NCI-H1694 treated with DMSO at 0.1 percent for 48 hours (cell line): ENCODE measurements at regions not wholly inside any gene's neighbourhood (a gene's known extent, or its start where the extent isn't known, plus 50 kb on each side); places are given as distances from the start of the nearest gene placed in this dataset.

Experiments
- DNase-seq: peaks from one replicate; lab custom pipeline; 2025; lab: John Stamatoyannopoulos, UW

- no peak for DNase-seq
Observed at GRCh38 chr5:97846643-97847042, 663.6 kb upstream of the RIOK2 start.

- no peak for DNase-seq
Observed at GRCh38 chr5:97847920-97848631, 665.0 kb upstream of the RIOK2 start.

- no peak for DNase-seq
Observed at GRCh38 chr5:97851036-97851435, 668.0 kb upstream of the RIOK2 start.

DNA sequence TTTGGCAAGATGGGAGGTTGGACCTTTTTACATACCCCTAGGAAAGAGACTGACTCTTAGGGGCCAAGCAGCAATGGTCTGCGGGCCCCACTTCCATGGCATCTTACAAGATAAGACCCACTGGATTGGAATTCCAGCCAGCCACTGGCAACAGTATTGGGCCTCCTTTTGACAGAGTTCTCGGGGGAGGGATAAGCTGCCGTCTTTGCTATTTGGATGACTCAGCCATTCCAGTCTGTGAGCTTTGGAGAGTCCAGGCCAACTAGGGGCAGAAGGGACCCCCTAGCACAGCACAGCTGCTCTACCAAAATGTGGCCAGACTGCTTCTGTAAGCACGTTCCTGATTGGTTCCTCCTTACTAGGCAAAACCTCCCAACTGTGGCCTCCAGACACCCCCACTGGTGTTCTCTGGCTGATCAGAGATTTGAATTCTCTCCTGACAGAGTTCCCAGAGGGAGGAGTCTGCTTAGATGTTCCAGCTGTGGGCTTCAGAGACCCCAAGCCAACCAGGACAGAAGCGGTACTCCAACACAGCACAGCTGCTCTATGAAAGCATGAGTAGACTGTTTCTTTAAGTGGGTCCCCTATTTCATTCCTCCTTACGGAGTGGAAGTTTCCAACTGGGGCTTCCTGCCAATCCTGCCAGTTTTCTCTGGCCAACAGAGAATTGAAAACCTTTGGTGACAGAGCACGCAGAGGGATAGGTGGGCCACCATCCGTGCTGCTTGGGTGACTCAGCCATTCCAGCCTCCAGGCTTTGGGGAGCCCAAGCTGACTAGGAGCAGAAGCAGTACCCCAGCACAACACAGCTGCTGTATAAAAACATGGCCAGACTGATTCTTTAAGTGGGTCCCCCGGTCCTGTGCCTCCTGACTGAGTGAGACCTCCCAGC, 672.1 kb upstream of the RIOK2 start:
- no peak for DNase-seq

GRCh38 chr5:97874491-97874890, 691.4 kb upstream of the RIOK2 start:
- no peak for DNase-seq

- no peak for DNase-seq
Observed at GRCh38 chr5:97876272-97876671, 693.2 kb upstream of the RIOK2 start.

DNA sequence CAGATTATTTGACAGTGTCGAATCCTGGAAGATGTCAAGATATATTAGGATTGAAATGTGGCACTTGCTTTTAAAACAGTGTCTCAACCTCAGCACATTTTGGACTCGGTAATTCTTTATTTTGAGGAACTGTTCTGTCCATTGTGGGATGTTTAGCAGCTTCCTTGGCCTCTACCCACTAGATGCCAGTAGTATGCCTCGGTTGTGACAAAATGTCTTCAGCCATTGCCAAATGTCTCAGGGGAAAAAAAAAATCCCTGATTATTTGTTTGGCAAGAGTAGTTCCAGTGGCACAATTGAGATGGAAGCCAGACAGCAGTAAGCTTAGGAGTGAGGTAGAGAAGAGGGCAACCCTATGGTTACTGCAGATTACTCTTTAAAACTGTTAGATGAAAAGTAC, 694.5 kb upstream of the RIOK2 start:
- no peak for DNase-seq

DNA sequence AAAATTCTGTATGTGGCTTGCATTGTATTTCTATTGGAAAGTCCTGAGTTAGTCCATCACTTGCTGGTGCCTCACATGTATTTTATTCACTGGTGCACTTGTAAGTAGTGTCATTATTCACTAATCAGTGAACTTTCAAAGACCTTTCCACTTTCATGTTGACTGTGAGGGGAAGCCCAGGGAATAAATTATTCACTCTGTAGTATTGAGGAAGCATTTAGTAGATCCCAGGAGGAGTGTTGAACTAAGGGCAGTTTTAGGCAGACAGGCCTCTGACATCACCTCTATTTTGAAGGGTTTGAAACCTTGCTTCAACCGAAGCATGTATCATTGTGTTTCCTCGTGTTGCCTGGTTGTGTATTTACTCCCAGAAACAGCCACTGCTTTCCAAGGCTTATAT, 705.4 kb upstream of the RIOK2 start:
- DNase-seq: no peak

GRCh38 chr5:97891971-97892370, 708.9 kb upstream of the RIOK2 start:
- DNase-seq: no peak

- no peak for DNase-seq
Observed at GRCh38 chr5:97903742-97904141, 720.7 kb upstream of the RIOK2 start.

DNA sequence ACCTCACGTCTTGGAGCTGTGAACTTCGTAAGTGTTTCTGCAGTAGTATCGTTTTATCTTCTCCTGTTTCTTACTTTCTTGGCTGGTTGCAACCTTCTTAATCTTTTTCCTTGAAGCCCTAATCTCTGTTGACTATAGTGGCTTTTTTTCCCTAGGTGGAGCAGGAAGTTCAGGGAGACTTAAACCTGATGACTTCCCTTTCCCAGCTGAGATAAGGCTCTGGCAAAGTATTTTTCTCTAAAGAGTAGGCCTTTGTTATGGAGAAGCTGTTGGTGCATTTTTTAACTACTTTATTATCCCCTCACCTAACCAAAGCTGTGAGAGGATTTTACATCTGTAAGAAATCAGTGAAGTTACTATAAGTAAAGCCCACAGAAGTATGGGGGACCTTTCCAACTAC, 723.1 kb upstream of the RIOK2 start:
- DNase-seq: no peak

- no peak for DNase-seq
Observed at GRCh38 chr5:97907646-97908400, 724.8 kb upstream of the RIOK2 start.

DNA sequence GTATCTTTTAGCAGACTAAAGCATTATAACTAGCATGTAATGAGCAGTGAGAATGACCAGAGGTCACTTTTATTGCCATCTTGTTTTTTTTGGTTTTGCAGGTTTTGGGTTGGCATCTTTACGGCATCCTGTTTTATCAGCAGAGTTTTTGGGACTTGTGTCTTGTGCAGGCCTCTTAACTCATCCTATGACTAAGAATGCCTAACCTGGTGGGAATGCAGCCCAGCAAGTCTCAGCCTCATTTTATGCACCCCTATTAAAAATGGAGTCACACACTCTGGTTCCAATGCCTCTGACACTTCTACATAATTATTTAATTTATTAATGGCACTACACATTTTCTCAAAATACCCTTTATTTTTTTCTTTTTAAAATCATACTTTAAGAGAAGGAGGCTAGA, 726.5 kb upstream of the RIOK2 start:
- DNase-seq: no peak

DNA sequence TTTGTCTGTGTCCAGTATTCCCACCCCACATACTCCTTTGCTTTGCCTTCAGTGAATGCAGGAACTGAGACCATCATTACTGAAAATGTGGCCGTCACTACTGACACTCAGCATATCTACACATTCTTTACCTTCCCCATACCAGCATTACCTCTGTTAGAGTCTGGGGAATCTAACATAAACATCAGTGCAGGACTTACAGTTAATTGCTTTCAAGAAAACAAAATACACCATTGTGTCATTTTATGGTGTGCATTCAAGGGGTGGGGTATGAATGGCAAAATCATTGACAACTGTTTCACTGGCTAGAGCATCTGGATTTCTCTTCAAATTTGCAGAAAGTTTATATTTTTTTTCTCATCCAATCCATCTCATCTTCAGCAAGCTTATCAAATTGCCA, 731.4 kb upstream of the RIOK2 start:
- DNase-seq: no peak

DNA sequence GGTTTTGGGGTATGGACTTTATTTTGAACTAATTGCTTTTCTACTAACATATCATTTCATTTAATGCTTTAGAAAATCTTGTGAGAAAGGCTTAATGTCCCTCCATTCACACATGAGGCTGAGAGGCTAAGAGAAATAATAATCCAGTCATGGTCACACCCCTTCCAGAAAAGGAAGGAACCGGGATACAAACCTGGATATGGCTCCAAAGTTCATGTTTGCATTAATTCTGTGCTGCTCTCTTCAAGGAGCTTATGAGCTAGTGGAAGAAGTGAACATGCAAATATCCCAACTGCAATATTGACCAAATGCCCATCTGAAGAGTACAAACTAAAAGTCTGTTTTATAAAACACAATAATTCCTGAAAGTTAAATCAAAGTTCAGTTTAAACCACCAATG, 732.1 kb upstream of the RIOK2 start:
- no peak for DNase-seq

DNA sequence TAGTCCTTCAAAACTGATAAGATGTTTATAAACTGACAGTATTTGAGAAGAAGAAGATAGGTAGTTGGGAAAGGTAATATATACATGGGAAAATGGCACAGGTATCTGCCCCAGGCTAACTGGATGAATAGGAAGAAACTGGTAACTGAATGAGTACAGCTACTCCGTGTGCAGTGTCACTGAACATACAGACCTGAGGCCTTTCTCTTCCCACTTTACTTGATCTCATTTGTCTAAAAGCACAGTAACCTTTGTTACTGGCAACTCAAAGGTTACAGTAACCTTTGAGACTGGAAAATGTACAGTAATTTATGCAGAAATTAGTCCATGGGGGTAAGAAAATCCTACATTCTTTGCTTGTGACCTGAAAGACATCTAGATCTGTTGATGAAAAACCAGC, 735.0 kb upstream of the RIOK2 start:
- DNase-seq: no peak

DNA sequence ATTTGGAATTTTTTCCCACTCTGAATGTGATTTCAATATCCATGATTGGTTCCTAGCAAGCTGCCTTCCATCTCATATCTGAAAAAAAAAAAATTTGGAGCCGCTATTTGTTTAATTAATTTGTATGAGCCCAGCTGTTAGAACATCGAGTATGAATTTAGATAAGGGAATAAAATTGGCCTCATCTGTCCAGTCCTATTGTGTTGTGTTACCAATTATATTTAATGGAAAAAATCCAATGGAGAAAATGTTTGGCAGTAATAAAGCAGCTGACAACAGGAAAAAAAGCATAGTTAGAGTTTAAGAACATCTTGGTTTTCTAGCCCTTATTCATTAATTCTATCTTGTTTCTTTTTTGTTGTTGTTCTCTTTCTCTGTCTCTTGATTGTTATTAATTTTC, 735.6 kb upstream of the RIOK2 start:
- no peak for DNase-seq

DNA sequence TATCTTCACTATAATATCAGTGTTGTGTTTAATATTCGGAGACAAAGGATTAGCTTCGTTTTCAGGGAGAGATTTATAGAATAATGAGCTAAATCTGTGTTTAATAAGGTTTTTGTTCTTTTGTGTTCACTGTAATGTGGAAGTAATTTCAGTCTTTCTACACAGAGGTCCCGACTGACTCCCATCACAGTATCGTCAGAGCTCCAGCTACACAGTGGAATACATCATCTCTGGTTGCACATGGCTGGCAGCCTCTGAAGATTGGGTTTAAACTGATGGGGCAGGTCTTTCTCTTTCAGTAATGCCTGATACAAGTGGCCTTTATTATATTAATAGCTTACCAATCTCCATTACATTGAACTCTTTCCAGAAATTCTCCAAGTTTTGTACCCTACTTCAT, 736.7 kb upstream of the RIOK2 start:
- DNase-seq: no peak

- no peak for DNase-seq
Observed at GRCh38 chr5:97922776-97923175, 739.7 kb upstream of the RIOK2 start.

- DNase-seq: no peak
Observed at GRCh38 chr5:97923496-97923895, 740.4 kb upstream of the RIOK2 start.

DNA sequence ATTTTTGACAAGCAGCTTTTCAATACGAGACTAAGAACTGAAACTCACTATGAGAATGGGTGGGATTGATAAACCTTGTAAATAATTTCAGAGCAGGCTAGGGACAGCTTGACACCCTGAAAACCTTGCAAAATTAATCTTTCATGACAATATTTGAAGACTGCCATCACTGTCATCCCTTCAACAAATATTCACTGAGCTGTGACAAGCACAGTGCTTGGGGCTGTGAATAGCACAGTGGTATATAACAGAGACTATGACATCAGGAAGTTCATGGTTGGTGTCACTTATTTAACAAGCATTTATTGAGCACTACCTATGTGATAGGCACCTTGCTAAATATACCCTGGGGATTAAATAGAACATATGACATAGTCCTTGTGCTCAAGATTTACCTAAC, 741.0 kb upstream of the RIOK2 start:
- no peak for DNase-seq

- no peak for DNase-seq
Observed at GRCh38 chr5:97929383-97929782, 746.3 kb upstream of the RIOK2 start.

GRCh38 chr5:97931829-97932228, 748.8 kb upstream of the RIOK2 start:
- DNase-seq: no peak
